HCT116 (cell line): ENCODE measurements at regions not wholly inside any gene's neighbourhood (a gene's known extent, or its start where the extent isn't known, plus 50 kb on each side); places are given as distances from the start of the nearest gene placed in this dataset.

Experiments used
- ATAC-seq: fragments of 200-7000 bp; cut with Tn5 transposase; 2 replicates; pipeline ENCODE4 v1.9.1; 2020; ENCODE audit warnings: mild to moderate bottlenecking, moderate library complexity
- BruUV-seq: library from RNA; stranded (reverse); fragments of 400-500 nt; replicated peaks from 2 replicates; lab custom pipeline; 2021; lab: Mats Ljungman, UMichigan
- CTCF ChIA-PET: fragments of 300-600 bp; sonication (Branson Sonifier 250); formaldehyde crosslinking; loops from one replicate; lab custom pipeline; 2021; ENCODE audit warnings: antibody characterized with exemption; lab: Charles Lee
- POLR2A ChIA-PET: fragments of 300-600, 350-600 bp; sonication (Branson Sonifier 250); formaldehyde crosslinking; loops from one replicate; lab custom pipeline; 2021; ENCODE audit warnings: antibody characterized with exemption; lab: Charles Lee
- RAD21 ChIA-PET, 2 experiments: fragments of 300-600 bp; sonication (Branson Sonifier 250); formaldehyde crosslinking; loops; one replicate each; lab custom pipeline; 2023; ENCODE audit warnings: low total read pairs in 2 of 2; ENCODE audit not compliant: uncharacterized antibody in 2 of 2, unreplicated experiment in 2 of 2, low non-redundant PET in 1 of 2; lab: Charles Lee
- DNase-seq: peaks from one replicate; pipeline ENCODE4 v3.0.0-alpha.2; 2010; ENCODE audit warnings: low read depth, low spot score
- H2AFZ ChIP-seq: fragments of 200-600 bp; shearing (Covaris generic), sonication (generic); 2 replicates; pipeline ENCODE4 v1.6.1; 2017; ENCODE audit warnings: low read depth, mixed run types, mixed read lengths, antibody characterized with exemption, low read length; ENCODE audit not compliant: poor library complexity, severe bottlenecking
- H3K27ac ChIP-seq: 2 replicates; pipeline ENCODE4 v1.5.1; 2012; ENCODE audit warnings: low read depth, low read length
- H3K27me3 ChIP-seq: fragments of 200-600 bp; sonication (generic); 2 replicates; pipeline ENCODE4 v1.6.1; 2016; ENCODE audit warnings: mixed run types, low read length, mixed read lengths; ENCODE audit not compliant: insufficient read depth
- H3K36me3 ChIP-seq, 2 experiments: fragments of 200-500 bp in 1 of 2; fragments of 200-600 bp in 1 of 2; sonication (Bioruptor generic) in 1 of 2; sonication (generic) in 1 of 2; 2 replicates each; pipeline versions ENCODE4 v1.5.1 to v1.6.1; 2014 to 2016; ENCODE audit warnings: low read length in 2 of 2, inconsistent platforms in 1 of 2, mixed read lengths in 1 of 2, mixed run types in 1 of 2; ENCODE audit not compliant: insufficient read depth in 2 of 2, control insufficient read depth in 1 of 2
- H3K4me1 ChIP-seq, 2 experiments: fragments of 200-600 bp in 1 of 2; sonication (generic) in 1 of 2; 2 replicates each; pipeline versions ENCODE4 v1.5.1 to v1.6.1; 2012 to 2017; ENCODE audit warnings: low read length in 2 of 2, inconsistent platforms in 1 of 2, mild to moderate bottlenecking in 1 of 2, mixed read lengths in 1 of 2, mixed run types in 1 of 2, moderate library complexity in 1 of 2; ENCODE audit not compliant: insufficient read depth in 2 of 2, control insufficient read depth in 1 of 2
- H3K4me2 ChIP-seq: fragments of 200-600 bp; sonication (generic); 2 replicates; pipeline ENCODE4 v1.6.1; 2017; ENCODE audit warnings: mixed run types, low read length, mixed read lengths
- H3K4me3 ChIP-seq, 2 experiments: fragments of 200-600 bp in 1 of 2; sonication (generic) in 1 of 2; replicated peaks in 1 of 2; 2 replicates each; pipeline ENCODE4 v1.5.1; 2011 to 2016; ENCODE audit warnings: low read length in 2 of 2, control low read depth in 1 of 2, low read depth in 1 of 2, mild to moderate bottlenecking in 1 of 2, mixed read lengths in 1 of 2, mixed run types in 1 of 2
- H3K79me2 ChIP-seq: fragments of 200-600 bp; sonication (generic); 2 replicates; pipeline ENCODE4 v1.6.1; 2017; ENCODE audit warnings: mild to moderate bottlenecking, mixed run types, low read length, moderate library complexity, mixed read lengths; ENCODE audit not compliant: insufficient read depth
- H3K9ac ChIP-seq: fragments of 200-600 bp; sonication (generic); 2 replicates; pipeline ENCODE4 v1.6.1; 2016; ENCODE audit warnings: low read length, mixed read lengths
- H3K9me2 ChIP-seq: fragments of 200-600 bp; sonication (generic), shearing (Covaris generic); 2 replicates; pipeline ENCODE4 v1.6.1; 2017; ENCODE audit warnings: mixed run types, mild to moderate bottlenecking, moderate library complexity; ENCODE audit not compliant: insufficient read depth
- H3K9me3 ChIP-seq, 2 experiments: fragments of 200-500 bp in 1 of 2; fragments of 200-600 bp in 1 of 2; sonication (Bioruptor generic) in 1 of 2; sonication (generic) in 1 of 2; 2 replicates each; pipeline ENCODE4 v1.6.1; 2014 to 2017; ENCODE audit warnings: low read length in 2 of 2, mixed read lengths in 2 of 2, inconsistent platforms in 1 of 2, low read depth in 1 of 2, mild to moderate bottlenecking in 1 of 2, mixed run types in 1 of 2, moderate library complexity in 1 of 2; ENCODE audit not compliant: control insufficient read depth in 1 of 2, insufficient read depth in 1 of 2
- H4K20me1 ChIP-seq: fragments of 200-600 bp; sonication (generic), shearing (Covaris generic); 2 replicates; pipeline ENCODE4 v1.6.1; 2017; ENCODE audit warnings: mixed run types, mild to moderate bottlenecking, moderate library complexity; ENCODE audit not compliant: insufficient read depth
- CBX3 ChIP-seq: IDR thresholded peaks from 2 replicates; pipeline ENCODE4 v1.6.1; 2012; ENCODE audit warnings: low read depth
- CEBPB ChIP-seq: IDR thresholded peaks from 2 replicates; pipeline ENCODE4 v1.6.1; 2012; ENCODE audit warnings: low read depth
- EGR1 ChIP-seq: IDR thresholded peaks from 2 replicates; pipeline ENCODE4 v1.6.1; 2012; ENCODE audit warnings: low read depth
- EZH2 ChIP-seq: fragments of 200-600 bp; sonication (generic); IDR thresholded peaks from 2 replicates; pipeline ENCODE4 v1.6.1; 2017; ENCODE audit warnings: antibody characterized with exemption, mixed run types
- EZH2phosphoT487 ChIP-seq: fragments of 200-600 bp; IDR thresholded peaks from 2 replicates; pipeline ENCODE4 v1.6.1; 2018; ENCODE audit warnings: antibody characterized with exemption, borderline replicate concordance
- RAD21 ChIP-seq: IDR thresholded peaks from 2 replicates; pipeline ENCODE4 v1.6.1; 2012; ENCODE audit warnings: low read depth, mild to moderate bottlenecking
- SIN3A ChIP-seq: IDR thresholded peaks from 2 replicates; pipeline ENCODE4 v1.6.1; 2012; ENCODE audit warnings: low read depth
- SP1 ChIP-seq: IDR thresholded peaks from 2 replicates; pipeline ENCODE4 v1.6.1; 2012; ENCODE audit warnings: low read depth
- TCF7L2 ChIP-seq: IDR thresholded peaks from 2 replicates; pipeline ENCODE4 v1.7.0; 2011; ENCODE audit warnings: borderline replicate concordance, inconsistent platforms; ENCODE audit not compliant: insufficient read depth, insufficient read length; ENCODE audit errors: extremely low read depth
- YY1 ChIP-seq: IDR thresholded peaks from 2 replicates; pipeline ENCODE4 v1.6.1; 2011; ENCODE audit warnings: low read length, low read depth, moderate library complexity, mild to moderate bottlenecking; ENCODE audit not compliant: insufficient replicate concordance; ENCODE audit errors: extremely low read depth
- ZFX ChIP-seq: fragments of 450-650 bp; IDR thresholded peaks from 2 replicates; pipeline ENCODE4 v1.6.1; 2017
- ZNF274 ChIP-seq: fragments of 200-500 bp; sonication (Bioruptor generic); IDR thresholded peaks from 2 replicates; pipeline ENCODE4 v1.6.1; 2014; ENCODE audit warnings: mild to moderate bottlenecking, low read depth, low read length, inconsistent platforms
- intact Hi-C: fragments of 100-400 bp; cut with micrococcal nuclease; formaldehyde crosslinking; loops from 2 replicates; pipeline ENCODE4 v1.10.0; 2022
- TF ChIP-seq, protein P1 (sequence below): IDR thresholded peaks from 2 replicates; pipeline ENCODE4 v1.6.1; 2012; ENCODE audit warnings: low read depth

- H3K27ac ChIP-seq = no peak overlapping the region
- CTCF ChIA-PET = no interaction called here
Observed at GRCh38 chr15:31550211-31550977, 223.8 kb downstream of the KLF13 start.

More at GRCh38 chr15:31550211-31550977, 223.8 kb downstream of the KLF13 start:
- no TSS peak for BruUV-seq
- DNase-seq = no peak
- ChIA-PET POLR2A (no interaction called here), RAD21 (no interaction called here)
- no peaks in the 10 kb centered on the region for H3K4me1 ChIP-seq
- no peaks in the 10 kb centered on the region for H3K79me2 ChIP-seq
- peaks cover 15% of the 10 kb centered on the region; the same call in 1 of the 2 replicates for H3K27me3 ChIP-seq
- no peaks in the 10 kb centered on the region for H3K9me3 ChIP-seq
- no peaks in the 10 kb centered on the region for H3K9me2 ChIP-seq
- intact Hi-C loops = no loop called here
- ATAC-seq = no peak
- no peak overlapping the region for H3K4me3 ChIP-seq
- H2AFZ ChIP-seq = no peak overlapping the region
- TF ChIP-seq CEBPB (no peak), EZH2 (no peak), CBX3 (no peak), YY1 (no peak), SP1 (no peak), SIN3A (no peak), EZH2phosphoT487 (no peak), RAD21 (no peak), ZNF274 (no peak), ZFX (no peak), TCF7L2 (no peak), EGR1 (no peak)
- TF ChIP-seq, protein P1, sequence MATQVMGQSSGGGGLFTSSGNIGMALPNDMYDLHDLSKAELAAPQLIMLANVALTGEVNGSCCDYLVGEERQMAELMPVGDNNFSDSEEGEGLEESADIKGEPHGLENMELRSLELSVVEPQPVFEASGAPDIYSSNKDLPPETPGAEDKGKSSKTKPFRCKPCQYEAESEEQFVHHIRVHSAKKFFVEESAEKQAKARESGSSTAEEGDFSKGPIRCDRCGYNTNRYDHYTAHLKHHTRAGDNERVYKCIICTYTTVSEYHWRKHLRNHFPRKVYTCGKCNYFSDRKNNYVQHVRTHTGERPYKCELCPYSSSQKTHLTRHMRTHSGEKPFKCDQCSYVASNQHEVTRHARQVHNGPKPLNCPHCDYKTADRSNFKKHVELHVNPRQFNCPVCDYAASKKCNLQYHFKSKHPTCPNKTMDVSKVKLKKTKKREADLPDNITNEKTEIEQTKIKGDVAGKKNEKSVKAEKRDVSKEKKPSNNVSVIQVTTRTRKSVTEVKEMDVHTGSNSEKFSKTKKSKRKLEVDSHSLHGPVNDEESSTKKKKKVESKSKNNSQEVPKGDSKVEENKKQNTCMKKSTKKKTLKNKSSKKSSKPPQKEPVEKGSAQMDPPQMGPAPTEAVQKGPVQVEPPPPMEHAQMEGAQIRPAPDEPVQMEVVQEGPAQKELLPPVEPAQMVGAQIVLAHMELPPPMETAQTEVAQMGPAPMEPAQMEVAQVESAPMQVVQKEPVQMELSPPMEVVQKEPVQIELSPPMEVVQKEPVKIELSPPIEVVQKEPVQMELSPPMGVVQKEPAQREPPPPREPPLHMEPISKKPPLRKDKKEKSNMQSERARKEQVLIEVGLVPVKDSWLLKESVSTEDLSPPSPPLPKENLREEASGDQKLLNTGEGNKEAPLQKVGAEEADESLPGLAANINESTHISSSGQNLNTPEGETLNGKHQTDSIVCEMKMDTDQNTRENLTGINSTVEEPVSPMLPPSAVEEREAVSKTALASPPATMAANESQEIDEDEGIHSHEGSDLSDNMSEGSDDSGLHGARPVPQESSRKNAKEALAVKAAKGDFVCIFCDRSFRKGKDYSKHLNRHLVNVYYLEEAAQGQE = no peak
- TF ChIP-seq, all 23 proteins: peak for 0
- H3K4me2 ChIP-seq = no peak overlapping the region
- H3K36me3 ChIP-seq = no peaks in the 10 kb centered on the region
- no peaks in the 10 kb centered on the region for H4K20me1 ChIP-seq
- H3K9ac ChIP-seq = no peak overlapping the region
